DOHH2 (cell line): ENCODE measurements at regions not wholly inside any gene's neighbourhood (a gene's known extent, or its start where the extent isn't known, plus 50 kb on each side); places are given as distances from the start of the nearest gene placed in this dataset.

ENCODE experiments used
- CTCF ChIP-seq: fragments of 200-600 bp; sonication (generic); IDR thresholded peaks from one replicate; pipeline ENCODE4 v1.5.1; 2014; ENCODE audit warnings: antibody characterized with exemption, mild to moderate bottlenecking, low read depth, low read length; ENCODE audit not compliant: poor library complexity, severe bottlenecking
- EZH2phosphoT487 ChIP-seq: fragments of 200-600 bp; sonication (generic); IDR thresholded peaks from 2 replicates; pipeline ENCODE4 v1.6.1; 2017; ENCODE audit warnings: borderline replicate concordance, mild to moderate bottlenecking, antibody characterized with exemption, low read length, moderate library complexity, mixed read lengths

- TF ChIP-seq CTCF (no peak), EZH2phosphoT487 (no peak)
These were observed 377.1 kb upstream of the CNTNAP5 start for GRCh38 chr2:123648016-123648415.
